GM13976 (cell line): ENCODE measurements at regions not wholly inside any gene's neighbourhood (a gene's known extent, or its start where the extent isn't known, plus 50 kb on each side); places are given as distances from the start of the nearest gene placed in this dataset.

Source experiments
- DNase-seq: peaks from one replicate; pipeline ENCODE4 v3.0.0; 2012; ENCODE audit warnings: low spot score
- in situ Hi-C: fragments of 300-500 bp; cut with MboI; formaldehyde crosslinking; loops from one replicate; pipeline ENCODE4 v1.12.0; 2022; ENCODE audit warnings: low sequenced_read_pairs, mixed read lengths, inconsistent platforms; ENCODE audit not compliant: unreplicated experiment
- TF ChIP-seq, protein P1 (sequence below): IDR thresholded peaks from 2 replicates; pipeline ENCODE4 v1.5.1; 2012; ENCODE audit warnings: borderline replicate concordance, mild to moderate bottlenecking; ENCODE audit not compliant: insufficient read depth; ENCODE audit errors: extremely low read depth, missing control alignments, control extremely low read depth

DNA sequence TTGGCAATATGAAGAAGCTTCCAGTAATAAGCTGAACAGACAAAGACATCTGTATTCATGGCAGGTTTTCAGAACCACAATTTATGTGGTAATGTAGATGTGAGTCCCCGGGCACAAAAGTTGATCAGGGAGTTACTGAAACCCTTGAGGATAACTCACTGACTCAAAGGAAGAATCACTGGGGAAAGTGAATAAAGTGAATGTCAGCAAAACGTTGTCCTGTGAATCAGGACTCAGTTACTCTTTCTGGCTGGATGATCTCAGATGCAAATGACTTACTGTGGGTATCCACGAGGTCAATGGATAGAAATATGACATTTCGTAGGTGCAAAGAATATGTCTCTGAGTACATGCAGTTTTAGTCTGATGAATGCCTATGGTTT is 172.8 kb upstream of the CTBP2 start:
- no peak for DNase-seq
- in situ Hi-C loops = no loop called here
- TF ChIP-seq, protein P1, sequence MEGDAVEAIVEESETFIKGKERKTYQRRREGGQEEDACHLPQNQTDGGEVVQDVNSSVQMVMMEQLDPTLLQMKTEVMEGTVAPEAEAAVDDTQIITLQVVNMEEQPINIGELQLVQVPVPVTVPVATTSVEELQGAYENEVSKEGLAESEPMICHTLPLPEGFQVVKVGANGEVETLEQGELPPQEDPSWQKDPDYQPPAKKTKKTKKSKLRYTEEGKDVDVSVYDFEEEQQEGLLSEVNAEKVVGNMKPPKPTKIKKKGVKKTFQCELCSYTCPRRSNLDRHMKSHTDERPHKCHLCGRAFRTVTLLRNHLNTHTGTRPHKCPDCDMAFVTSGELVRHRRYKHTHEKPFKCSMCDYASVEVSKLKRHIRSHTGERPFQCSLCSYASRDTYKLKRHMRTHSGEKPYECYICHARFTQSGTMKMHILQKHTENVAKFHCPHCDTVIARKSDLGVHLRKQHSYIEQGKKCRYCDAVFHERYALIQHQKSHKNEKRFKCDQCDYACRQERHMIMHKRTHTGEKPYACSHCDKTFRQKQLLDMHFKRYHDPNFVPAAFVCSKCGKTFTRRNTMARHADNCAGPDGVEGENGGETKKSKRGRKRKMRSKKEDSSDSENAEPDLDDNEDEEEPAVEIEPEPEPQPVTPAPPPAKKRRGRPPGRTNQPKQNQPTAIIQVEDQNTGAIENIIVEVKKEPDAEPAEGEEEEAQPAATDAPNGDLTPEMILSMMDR = no peak

GRCh38 chr10:125332548-125333208 is 172.3 kb upstream of the CTBP2 start:
- no peak for DNase-seq
- in situ Hi-C loops = no loop called here
- TF ChIP-seq, protein P1 = no peak

- in situ Hi-C loops = no loop called here
- TF ChIP-seq, protein P1 = no peak
- no peak for DNase-seq
These were observed 170.7 kb upstream of the CTBP2 start for GRCh38 chr10:125331056-125331455.

GRCh38 chr10:125329056-125329455 is 168.7 kb upstream of the CTBP2 start:
- in situ Hi-C loops = no loop called here

GRCh38 chr10:125325326-125325725 is 165.0 kb upstream of the CTBP2 start:
- TF ChIP-seq, protein P1 = no peak
- no peak for DNase-seq
- in situ Hi-C loops = no loop called here

More at GRCh38 chr10:125329056-125329455, 168.7 kb upstream of the CTBP2 start:
- TF ChIP-seq, protein P1 = no peak
- no peak for DNase-seq

DNA sequence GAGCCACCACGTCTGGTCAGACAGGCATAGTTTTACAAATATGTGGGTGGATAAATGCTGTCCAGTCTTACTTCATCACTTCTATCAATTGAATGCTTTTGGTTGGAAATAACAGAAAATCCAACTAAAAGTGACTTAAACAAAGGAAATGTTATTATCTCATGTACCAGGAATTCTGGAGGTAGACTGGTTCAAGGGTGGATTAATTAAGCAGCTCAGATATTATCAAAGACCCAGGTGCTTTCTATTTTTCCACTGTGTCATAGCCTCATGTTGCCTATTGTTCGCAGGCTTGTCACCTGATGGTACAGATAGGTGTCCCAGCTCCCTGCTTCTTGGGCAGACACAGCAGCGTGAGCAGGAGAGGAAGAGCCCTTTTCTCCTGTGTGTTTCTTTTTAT is 156.1 kb upstream of the CTBP2 start:
- TF ChIP-seq, protein P1 = no peak
- in situ Hi-C loops = no loop called here
- no peak for DNase-seq

DNA sequence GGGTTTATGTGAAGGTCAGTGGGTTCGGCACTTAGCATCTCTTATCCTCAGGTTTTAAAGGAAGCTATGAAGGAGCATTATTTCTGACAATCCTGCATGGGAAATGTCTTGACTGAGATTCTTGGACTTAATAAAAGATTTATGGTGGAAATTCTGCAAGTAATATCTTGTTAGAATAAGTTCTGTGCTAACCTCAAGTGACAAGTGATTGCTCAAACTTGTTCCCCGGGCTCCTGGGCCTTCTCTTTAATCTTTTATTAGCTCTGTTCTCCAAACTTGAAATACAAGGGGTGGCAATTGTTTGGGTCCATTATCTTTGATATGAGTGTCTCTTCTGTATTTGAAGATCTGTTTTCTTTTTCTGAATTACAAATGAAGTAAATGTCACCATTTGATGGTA is 140.6 kb upstream of the CTBP2 start:
- in situ Hi-C loops = no loop called here
- TF ChIP-seq, protein P1 = no peak
- DNase-seq = no peak
